HL-60 (cell line): ENCODE measurements at regions not wholly inside any gene's neighbourhood (a gene's known extent, or its start where the extent isn't known, plus 50 kb on each side); places are given as distances from the start of the nearest gene placed in this dataset.

ENCODE experiments used
- DNase-seq, 2 experiments: peaks; one replicate each; pipeline ENCODE4 v3.0.0-alpha.2; 2010 to 2020; ENCODE audit warnings: low read depth in 1 of 2, low spot score in 1 of 2
- H3K27ac ChIP-seq: fragments of 250-450 bp; sonication (Bioruptor Pico); replicated peaks from 2 replicates; pipeline ENCODE4 v1.5.1; 2020; ENCODE audit warnings: mild to moderate bottlenecking, moderate library complexity
- H3K27me3 ChIP-seq: fragments of 250-450 bp; sonication (Bioruptor Pico); 2 replicates; pipeline ENCODE4 v1.5.1; 2021; ENCODE audit warnings: mild to moderate bottlenecking, moderate library complexity; ENCODE audit not compliant: insufficient read depth, poor library complexity, severe bottlenecking
- H3K4me3 ChIP-seq: replicated peaks from 2 replicates; pipeline ENCODE4 v1.5.1; 2011; ENCODE audit warnings: mild to moderate bottlenecking, control low read depth, low read length; ENCODE audit not compliant: insufficient read depth
- CTCF ChIP-seq: IDR thresholded peaks from one replicate; pipeline ENCODE4 v1.5.1; 2011; ENCODE audit warnings: low read length, control low read depth, inconsistent platforms; ENCODE audit not compliant: insufficient read depth
- GABPA ChIP-seq: IDR thresholded peaks from 2 replicates; pipeline ENCODE4 v1.6.1; 2012; ENCODE audit warnings: low read depth
- POLR2AphosphoS5 ChIP-seq: IDR thresholded peaks from 2 replicates; pipeline ENCODE4 v1.6.1; 2012; ENCODE audit warnings: low read depth
- REST ChIP-seq: IDR thresholded peaks from 2 replicates; pipeline ENCODE4 v1.6.1; 2012; ENCODE audit warnings: low read depth; ENCODE audit not compliant: insufficient replicate concordance
- SPI1 ChIP-seq: IDR thresholded peaks from 2 replicates; pipeline ENCODE4 v1.6.1; 2012; ENCODE audit warnings: low read depth, mild to moderate bottlenecking, borderline replicate concordance

- no peak for DNase-seq
- no peak overlapping the region for H3K4me3 ChIP-seq
- no peak overlapping the region for H3K27ac ChIP-seq
- TF ChIP-seq SPI1 (no peak), REST (no peak), GABPA (no peak)
- H3K27me3 ChIP-seq, result no peaks in the 10 kb centered on the region
Measured at GRCh38 chr9:28007097-28007817, 434.0 kb upstream of the C9orf72 start.

GRCh38 chr9:28014212-28014611 is 440.9 kb upstream of the C9orf72 start:
- Histone ChIP-seq H3K27me3 (no peaks in the 10 kb centered on the region), H3K27ac (no peak overlapping the region), H3K4me3 (no peak overlapping the region)
- TF ChIP-seq CTCF (no peak), POLR2AphosphoS5 (no peak), REST (no peak), SPI1 (no peak), GABPA (no peak)
- DNase-seq, result no peak

- DNase-seq, result no peak
- Histone ChIP-seq H3K27ac (no peak overlapping the region), H3K27me3 (no peaks in the 10 kb centered on the region), H3K4me3 (no peak overlapping the region)
- TF ChIP-seq REST (no peak), SPI1 (no peak), CTCF (no peak), GABPA (no peak), POLR2AphosphoS5 (no peak)
Measured at GRCh38 chr9:28024676-28025075, 451.4 kb upstream of the C9orf72 start.
